Kidney glomerular epithelial cell (primary cell): ENCODE measurements at regions not wholly inside any gene's neighbourhood (a gene's known extent, or its start where the extent isn't known, plus 50 kb on each side); places are given as distances from the start of the nearest gene placed in this dataset.

Source experiments
- DNase-seq: peaks from one replicate; lab custom pipeline; 2025; lab: John Stamatoyannopoulos, UW

DNA sequence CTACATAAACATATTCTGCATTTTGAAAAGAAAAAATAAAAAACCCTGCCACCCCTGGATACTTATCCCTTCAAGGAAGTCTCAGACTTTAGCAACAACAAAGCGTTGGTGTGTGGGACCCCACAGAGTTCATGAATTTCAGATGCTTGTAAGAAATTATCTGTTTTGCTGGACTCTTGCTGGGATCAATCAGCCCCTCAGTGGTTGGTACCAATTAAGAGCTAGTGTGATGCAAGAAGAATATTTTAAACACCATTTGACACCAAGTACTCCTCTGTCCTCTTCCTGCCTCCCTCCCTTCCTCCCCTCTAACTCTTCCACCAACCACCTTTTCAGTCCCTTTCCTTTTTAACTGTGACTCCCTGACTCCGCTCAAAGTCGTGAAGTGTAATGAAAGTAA is 51.5 kb downstream of the SST start:
- no peak for DNase-seq

DNA sequence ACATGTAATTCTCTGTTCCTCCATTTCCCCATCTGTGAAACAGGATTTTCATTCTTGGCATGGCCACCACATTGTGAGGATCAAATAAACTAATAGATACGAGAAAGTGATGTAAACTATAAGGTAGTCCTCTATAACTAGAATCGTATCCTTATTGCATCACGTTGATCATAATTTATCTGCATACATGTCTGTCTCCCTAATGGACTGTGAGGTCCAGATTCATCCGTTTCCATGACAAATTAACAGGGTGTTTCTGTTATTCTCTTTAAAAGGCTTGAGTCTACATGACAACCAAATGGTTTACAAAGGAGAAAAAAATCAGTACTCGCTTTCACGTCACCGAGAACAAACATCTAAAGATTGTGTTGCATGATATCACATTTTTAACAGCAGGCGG is 53.0 kb downstream of the SST start:
- no peak for DNase-seq

DNA sequence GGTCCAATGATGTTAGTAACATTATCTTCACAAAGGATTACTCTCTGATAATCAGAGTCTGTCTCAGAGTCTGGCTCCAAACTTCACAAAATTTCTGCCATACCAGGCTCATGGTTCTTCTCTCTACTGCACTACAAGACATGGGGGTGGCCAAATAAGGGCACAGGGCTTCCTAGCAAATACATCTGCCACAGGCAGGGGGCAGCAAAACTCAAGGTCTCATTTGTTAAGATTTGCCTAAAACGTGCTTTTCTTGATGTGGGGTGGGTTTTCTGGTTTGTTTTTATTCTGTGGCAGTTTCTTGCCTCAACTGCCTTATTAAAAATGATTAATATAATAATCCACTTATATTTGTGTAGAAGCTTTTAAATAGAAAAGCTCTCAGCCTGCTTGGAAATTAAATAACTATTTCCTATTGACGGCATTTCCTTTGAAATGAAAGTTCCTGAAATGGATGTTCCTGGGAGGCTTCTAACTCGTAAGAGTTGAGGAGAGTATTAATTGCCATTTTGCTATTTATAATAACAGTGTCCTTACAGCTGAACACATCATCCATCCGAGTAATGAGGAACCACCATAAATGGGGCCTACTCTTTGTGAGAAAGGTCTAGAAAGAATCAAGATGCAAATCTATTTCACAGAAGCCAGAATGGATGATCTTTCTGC is 53.8 kb downstream of the SST start:
- peak; percentile 53 for DNase-seq

DNA sequence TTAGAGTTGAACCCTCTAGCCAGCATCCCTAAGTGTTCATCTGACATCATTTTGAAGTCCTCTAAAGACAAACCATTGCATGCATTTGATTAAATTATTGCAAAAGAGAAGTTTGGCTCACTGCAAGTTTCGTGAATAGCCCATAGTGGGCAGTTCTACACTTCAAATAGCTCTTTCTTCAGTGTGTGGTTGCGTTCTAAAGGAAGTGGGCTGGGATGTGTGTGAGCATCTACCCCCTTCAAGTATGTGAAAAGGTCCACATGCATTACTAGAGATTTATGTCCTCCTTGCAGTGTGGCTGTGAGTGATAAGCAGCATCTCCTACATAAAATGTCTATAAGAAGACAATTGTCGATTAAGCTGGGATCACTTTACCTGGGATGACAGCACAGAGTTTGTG is 54.6 kb downstream of the SST start:
- DNase-seq = no peak

GRCh38 chr3:187612656-187613055 is 57.5 kb downstream of the SST start:
- no peak for DNase-seq

- peak; percentile 47 for DNase-seq
Observed at GRCh38 chr3:187610981-187611511, 59.1 kb downstream of the SST start.

GRCh38 chr3:187594272-187594671 is 75.9 kb downstream of the SST start:
- no peak for DNase-seq

DNA sequence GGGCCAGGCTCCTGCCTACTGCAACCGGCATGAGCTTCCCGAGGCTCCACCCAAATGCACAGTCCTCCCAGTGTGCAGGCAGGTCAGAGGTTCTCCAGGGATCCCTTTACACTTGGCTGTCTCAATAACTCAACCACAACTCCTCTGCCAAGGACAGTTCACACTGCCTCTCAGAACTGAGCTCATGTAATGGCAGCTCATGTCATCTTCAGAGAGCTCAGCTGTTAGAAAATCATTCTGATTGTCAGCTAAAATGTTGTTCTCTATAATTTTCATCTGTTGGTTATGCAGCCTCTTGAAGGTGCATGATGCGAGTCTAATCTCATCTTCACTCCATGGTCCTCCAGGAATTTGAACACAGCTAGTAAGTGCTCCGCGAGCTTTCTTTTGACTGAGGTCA is 76.7 kb downstream of the SST start:
- no peak for DNase-seq

- DNase-seq = no peak
Observed at GRCh38 chr3:187590861-187591576, 79.2 kb downstream of the SST start.

DNA sequence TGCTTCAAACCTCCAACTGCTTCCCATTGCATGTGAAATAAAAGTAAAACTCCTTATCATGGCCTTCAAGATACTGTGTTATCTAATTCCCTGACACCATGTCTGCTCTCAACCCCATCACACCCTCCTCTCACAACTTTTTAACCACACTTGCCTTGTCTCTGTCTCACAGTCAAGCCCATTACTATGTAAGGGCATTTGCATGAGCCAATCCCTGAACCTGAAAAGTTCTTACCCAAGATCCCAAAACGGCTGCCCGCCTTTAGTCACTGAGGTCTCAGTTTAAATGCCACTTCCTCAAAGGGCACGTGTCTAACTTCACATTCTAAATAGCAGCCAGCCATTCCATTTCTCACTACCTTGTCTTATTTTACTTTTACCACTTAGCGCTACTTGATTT is 83.1 kb downstream of the SST start:
- no peak for DNase-seq

DNA sequence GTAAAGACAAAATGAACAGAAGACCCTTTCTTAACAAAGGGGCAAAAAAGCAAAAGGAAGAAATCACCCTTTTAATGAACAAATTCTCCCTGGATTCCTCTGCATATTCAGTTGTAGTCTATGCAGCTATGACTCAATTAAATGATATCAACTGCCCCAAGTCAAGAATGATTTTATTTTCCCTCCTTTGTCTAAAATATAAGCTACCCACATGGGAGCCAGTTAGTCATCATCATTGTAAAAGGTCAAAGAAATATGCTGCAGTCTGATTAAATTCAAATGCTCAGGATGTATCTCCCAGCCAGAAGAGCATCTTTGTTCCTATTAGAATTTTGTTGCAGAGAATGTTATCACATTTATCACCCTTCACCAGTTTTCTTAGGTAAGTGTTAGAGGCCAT is 84.0 kb downstream of the SST start:
- no peak for DNase-seq

DNA sequence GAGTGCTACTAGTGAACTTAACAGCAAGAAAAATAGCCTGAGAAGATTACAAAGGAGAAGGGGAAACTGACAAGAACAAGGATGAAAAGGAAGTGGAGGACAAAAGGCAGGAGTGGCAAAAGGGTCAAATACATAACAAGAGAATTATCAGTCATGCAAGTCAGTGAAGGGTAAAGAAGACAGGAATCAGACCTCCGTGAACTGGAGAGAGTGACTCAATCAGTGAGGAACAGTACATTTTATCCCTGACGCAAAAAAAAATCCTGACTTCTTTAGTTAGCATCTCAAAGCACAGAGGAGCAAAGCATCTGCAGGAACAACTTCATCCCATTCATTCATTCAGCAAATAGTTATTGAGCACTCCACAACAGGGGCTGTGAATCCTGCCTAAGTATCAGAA is 97.8 kb downstream of the SST start:
- DNase-seq = peak; percentile 75

GRCh38 chr3:187571701-187572100 is 98.5 kb downstream of the SST start:
- no peak for DNase-seq

DNA sequence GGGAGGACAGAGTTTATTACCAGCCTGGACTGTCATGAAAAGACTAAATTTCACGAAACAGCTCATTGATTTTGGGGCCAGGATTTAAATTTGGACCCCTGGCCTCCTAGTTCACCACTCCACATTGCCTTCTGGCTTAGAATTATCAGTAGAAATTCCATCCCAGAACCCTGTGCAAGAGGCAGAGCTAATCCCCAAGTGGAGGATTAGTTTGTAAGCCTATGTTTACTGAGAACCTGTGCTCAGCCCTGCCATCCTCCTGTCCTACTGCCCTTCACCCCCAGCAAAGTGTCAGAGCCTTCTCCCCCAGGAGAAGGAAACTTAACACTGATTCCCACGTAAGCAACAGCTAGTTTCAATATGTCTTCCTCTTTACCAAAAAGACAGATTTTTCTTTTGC is 99.4 kb downstream of the SST start:
- no peak for DNase-seq

- DNase-seq = no peak
Observed at GRCh38 chr3:187568171-187568570, 102.0 kb downstream of the SST start.

GRCh38 chr3:187567661-187568121 is 102.5 kb downstream of the SST start:
- DNase-seq = peak; percentile 97

DNA sequence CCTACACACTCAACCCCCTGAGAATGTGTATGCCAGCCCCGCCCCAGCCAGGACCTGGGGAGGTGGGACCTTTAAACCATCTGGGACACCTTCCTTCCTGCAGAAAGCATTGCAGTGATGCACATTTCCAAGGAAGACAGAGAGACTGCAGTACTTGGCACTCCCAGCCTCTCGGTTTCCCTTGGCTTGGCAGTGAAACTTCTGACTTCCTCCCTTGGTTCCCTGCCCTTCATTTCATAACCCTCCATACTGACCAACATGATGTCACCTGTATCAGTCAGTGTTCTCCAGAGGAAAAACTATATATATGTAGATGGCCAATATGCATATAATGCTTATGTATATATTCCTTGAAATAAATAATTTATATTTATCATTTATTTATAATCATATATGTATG is 103.2 kb downstream of the SST start:
- peak; percentile 51 for DNase-seq

DNA sequence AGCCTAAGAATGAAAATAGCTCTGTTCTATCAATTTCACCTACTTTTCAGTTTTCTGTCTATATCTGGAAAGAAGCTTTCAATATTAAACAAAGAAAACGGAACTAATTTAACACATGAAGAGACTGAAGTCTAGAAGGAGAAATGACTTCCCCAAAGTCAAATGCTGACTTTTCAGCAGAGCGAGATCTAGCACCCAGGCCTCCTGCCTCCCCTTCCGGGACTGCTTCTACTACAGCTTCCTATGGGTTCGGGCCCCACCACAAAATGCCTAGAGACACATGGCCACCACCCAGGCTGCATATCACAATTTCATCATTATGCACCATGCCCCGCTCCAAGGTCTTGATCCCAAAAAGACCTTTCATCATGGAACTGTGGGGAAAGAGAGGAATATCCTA is 104.5 kb downstream of the SST start:
- DNase-seq = no peak

DNA sequence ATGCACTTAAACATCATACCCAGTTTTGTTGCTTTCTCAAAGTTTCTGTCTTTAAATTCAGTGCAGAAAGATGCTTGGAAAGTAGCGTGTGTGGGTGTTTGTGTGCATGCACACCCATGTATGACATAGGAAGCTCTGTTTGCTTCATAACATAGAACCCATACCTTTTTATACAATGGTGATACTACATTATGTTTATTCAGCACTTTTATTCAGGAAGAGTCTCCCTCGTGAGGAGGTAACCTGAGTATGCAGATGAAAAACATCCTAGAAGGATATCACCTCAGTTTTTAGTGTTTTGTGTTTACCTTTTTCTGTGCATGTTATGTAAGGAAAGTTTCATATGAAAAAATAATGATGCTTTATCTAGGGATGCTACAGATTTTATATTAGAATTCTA is 111.2 kb downstream of the SST start:
- no peak for DNase-seq

DNA sequence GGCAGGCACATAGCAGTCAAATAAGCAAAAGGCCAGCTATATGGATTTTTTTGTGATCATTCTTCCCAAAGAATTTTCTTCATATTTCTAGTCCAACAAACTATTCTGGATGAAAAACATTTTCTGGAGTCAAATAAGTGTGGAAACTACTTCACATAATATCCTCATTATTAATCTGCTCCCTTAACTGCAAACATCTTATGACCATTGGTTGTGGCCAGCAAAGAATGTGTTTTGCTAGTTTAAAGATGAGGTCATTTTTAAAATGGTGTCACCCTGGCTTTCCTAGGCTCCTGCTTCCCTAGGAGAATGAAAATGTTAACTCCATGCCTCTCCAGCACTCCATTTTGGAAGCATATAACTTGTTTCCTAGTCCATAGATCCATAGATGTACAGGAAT is 118.8 kb downstream of the SST start:
- peak; percentile 12 for DNase-seq

DNA sequence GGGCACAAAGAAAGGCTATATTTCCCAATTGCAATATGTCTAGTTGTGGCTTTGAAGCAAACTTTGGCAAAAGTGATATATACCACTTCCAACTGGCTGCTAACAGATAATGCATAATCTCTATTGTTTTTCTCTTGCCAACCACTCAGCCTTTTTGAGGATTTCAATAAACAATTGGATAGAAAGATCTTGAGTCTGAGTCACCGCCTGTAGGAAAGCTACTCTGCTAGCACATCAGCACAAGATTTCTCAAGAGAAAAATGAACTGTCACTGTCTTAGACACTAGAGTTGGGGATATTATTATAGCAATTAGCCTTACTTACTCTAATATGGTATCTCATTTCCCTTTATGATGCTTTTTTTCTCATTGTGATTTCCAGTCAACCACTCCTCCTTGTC is 119.7 kb downstream of the SST start:
- DNase-seq = no peak

DNA sequence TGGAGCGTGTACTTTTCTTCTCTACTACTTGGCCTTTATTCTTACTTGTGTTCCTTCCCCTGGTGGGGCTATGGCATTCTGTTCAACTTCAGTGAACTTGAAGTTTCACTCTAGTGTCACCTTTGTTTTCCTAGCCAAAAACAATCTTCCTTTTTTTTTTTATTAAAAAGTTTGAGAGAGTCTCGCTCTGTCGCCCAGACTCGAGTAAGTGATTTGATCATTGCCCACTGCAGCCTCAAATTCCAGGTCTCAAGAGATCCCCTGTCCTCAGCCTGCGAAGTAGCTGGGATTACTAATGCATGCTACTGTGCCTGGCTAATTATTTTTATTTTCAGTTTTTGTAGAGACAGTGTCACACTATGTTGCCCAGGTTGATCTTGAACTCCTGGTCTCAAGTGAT is 124.8 kb downstream of the SST start:
- no peak for DNase-seq

- no peak for DNase-seq
Observed at GRCh38 chr3:187544326-187544725, 125.9 kb downstream of the SST start.

DNA sequence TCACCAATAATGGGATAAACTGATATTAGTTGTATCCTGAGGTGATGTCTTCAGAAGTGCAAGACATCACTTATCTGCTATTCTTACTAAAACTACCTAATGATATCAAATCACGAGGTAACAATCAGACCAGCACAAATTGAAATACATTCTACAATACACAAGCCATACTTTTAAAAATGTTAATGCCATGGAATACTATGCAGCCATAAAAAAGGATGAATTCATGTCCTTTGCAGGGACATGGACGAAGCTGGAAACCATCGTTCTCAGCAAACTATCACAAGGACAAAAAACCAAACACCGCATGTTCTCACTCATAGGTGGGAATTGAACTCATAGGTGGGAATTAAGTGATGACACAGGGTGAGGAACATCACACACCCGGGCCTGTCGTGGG is 129.3 kb downstream of the SST start:
- no peak for DNase-seq
